ENCODE measurements at regions not wholly inside any gene's neighbourhood (a gene's known extent, or its start where the extent isn't known, plus 50 kb on each side); places are given as distances from the start of the nearest gene placed in this dataset.
"Not testable (repeated sequence)": the region's sequence is repeated elsewhere in the genome, so short reads cannot be mapped to it uniquely, and the experiment has no call there.

DNA sequence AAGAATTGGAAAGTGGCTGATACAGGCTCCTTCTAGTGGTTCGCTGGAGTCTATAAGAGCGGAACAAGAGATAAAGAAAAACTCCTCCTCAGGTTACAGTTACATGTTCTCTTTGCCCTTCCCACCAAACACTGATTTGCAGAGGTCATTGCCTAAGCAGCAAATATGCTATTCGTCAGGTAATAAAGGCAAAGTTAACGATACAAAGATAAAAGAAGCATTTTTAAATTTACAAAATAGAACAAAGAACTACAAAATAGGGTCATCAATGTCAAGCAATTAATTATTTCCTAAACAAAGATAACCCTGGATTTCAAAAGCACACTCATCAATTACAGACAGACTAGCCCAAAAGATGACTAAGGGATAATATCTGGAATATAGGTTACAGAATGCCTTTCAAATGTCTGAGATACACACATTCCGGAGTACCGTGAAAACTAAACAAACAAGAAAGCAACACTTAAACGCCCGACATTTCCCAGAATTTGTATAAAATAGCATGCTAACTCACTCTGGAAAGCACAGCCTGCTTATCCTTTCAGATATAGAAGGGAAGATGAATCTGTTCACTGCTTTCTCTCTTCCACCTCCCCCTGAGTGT lies 186.4 kb downstream of the MREG start:
- peaks cover 0 to 2% of the 10 kb centered on the region in 2 donors for H3K9me3 ChIP-seq
- H3K27me3 ChIP-seq: no peaks in the 10 kb centered on the region
- peak overlapping the region in 1 of 2 donors; percentile 56 for H3K27ac ChIP-seq
- H3K36me3 ChIP-seq: no peaks in the 10 kb centered on the region
- peaks cover 8 to 19% of the 10 kb centered on the region in 2 donors for H3K4me1 ChIP-seq
- TF ChIP-seq, protein P1, sequence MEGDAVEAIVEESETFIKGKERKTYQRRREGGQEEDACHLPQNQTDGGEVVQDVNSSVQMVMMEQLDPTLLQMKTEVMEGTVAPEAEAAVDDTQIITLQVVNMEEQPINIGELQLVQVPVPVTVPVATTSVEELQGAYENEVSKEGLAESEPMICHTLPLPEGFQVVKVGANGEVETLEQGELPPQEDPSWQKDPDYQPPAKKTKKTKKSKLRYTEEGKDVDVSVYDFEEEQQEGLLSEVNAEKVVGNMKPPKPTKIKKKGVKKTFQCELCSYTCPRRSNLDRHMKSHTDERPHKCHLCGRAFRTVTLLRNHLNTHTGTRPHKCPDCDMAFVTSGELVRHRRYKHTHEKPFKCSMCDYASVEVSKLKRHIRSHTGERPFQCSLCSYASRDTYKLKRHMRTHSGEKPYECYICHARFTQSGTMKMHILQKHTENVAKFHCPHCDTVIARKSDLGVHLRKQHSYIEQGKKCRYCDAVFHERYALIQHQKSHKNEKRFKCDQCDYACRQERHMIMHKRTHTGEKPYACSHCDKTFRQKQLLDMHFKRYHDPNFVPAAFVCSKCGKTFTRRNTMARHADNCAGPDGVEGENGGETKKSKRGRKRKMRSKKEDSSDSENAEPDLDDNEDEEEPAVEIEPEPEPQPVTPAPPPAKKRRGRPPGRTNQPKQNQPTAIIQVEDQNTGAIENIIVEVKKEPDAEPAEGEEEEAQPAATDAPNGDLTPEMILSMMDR (IDR thresholded peaks at IDR 0.05): no peak
- intact Hi-C loops (cut with DNase I): loop anchor here (2.0 to 5.0 kb wide), 2 partner anchors 225 to 372 kb away; no protein-coding TSS in a partner anchor
- DNase-seq (ENCODE audit: low spot score in 2 of 2): no peak
- H3K4me3 ChIP-seq: no peak overlapping the region

DNA sequence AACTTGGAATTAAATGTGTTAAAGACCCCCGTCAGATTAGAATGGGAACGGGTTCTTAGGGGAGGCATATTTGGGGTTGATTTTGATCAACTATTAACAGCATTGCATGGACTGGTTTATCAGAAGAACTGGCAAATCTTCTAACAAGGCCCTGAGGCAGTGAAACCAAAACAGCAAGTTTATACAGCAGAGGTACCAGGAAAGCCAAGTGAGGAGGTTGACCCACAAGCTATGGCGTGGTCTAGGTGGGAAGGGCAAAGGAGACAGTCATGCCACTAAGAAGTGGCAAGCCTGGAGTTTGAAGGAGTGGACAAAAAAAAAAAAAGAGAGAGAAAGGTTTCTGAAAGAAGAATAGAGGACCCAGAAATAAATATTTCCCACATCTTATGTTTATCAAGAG lies 187.0 kb downstream of the MREG start:
- Histone ChIP-seq H3K4me1 (peaks cover 8 to 14% of the 10 kb centered on the region in 2 donors), H3K27ac (peak overlapping the region; percentile 47 to 56), H3K27me3 (no peaks in the 10 kb centered on the region), H3K4me3 (no peak overlapping the region), H3K9me3 (peaks cover 0 to 2% of the 10 kb centered on the region in 2 donors), H3K36me3 (no peaks in the 10 kb centered on the region)
- intact Hi-C loops (cut with DNase I): loop anchor here (2.0 to 5.0 kb wide), 2 partner anchors 224 to 372 kb away; no protein-coding TSS in a partner anchor
- TF ChIP-seq, protein P1 (IDR thresholded peaks at IDR 0.05): no peak
- DNase-seq (ENCODE audit: low spot score in 2 of 2): no peak

DNA sequence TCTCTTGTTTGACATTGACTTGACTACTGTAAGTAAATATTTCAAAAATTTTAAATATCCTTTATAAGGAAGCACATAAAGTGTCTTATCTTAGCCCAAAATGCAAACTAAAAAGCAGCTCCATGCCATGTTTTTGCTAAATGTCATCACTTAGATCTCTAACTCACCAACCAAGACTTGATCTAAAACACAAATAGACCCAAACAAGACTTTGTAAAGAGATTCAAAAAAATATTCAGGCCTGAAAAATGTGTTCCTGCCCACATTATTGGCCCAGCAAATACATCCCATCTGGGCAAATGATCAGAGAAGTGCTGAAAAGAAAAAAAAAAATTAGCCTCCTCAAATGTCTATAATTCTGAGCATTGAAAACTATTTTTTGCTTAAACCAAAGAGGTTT lies 187.6 kb downstream of the MREG start:
- intact Hi-C loops (cut with DNase I): loop anchor here (2.0 to 5.0 kb wide), 2 partner anchors 223 to 371 kb away; no protein-coding TSS in a partner anchor
- no peak for DNase-seq (ENCODE audit: low spot score in 2 of 2)

DNA sequence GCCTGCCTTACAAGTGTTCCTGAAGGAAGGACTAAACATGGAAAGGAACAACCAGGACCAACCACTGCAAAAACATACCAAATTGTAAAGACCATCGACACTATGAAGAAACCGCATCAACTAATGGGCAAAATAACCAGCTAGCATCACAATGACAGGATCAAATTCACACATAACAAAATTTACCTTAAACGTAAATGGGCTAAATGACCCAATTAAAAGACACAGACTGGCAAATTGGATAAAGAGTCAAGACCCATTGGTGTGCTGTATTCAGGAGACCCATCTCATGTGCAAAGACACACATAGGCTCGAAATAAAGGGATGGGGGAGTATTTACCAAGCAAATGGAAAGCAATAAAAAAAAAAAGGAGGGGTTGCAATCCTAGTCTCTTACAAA lies 192.1 kb downstream of the MREG start:
- intact Hi-C loops (cut with DNase I); DNase-seq (ENCODE audit: low spot score in 2 of 2); H3K4me1 ChIP-seq; H3K27me3 ChIP-seq; H3K27ac ChIP-seq; H3K4me3 ChIP-seq; H3K36me3 ChIP-seq; H3K9me3 ChIP-seq: not testable (repeated sequence)

More for the DNA sequence above, 187.6 kb downstream of the MREG start:
- TF ChIP-seq, protein P1 (IDR thresholded peaks at IDR 0.05): no peak
- Histone ChIP-seq H3K27ac (no peak overlapping the region), H3K36me3 (no peaks in the 10 kb centered on the region), H3K27me3 (no peaks in the 10 kb centered on the region), H3K4me1 (peaks cover 7 to 13% of the 10 kb centered on the region in 2 donors), H3K4me3 (no peak overlapping the region), H3K9me3 (peaks cover 0 to 2% of the 10 kb centered on the region in 2 donors)

DNA sequence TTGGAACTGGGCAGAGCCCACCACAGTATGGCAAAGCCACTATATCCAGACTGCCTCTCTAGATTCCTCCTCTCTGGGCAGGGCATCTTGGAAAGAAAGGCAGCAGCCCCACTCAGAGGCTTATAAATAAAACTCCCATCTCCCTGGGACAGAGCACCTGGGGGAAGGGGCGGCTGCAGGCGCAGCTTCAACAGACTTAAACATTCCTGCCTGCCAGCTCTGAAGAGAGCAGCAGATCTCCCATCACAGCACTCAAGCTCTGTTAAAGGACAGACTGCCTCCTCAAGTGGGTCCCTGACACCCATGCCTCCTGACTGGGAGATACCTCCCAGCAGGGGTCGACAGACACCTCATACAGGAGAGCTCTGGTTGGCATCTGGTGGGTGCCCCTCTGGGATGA lies 193.6 kb downstream of the MREG start:
- H3K27ac ChIP-seq; H3K9me3 ChIP-seq; intact Hi-C loops (cut with DNase I); H3K36me3 ChIP-seq; H3K4me3 ChIP-seq; DNase-seq (ENCODE audit: low spot score in 2 of 2); H3K27me3 ChIP-seq; H3K4me1 ChIP-seq: not testable (repeated sequence)

DNA sequence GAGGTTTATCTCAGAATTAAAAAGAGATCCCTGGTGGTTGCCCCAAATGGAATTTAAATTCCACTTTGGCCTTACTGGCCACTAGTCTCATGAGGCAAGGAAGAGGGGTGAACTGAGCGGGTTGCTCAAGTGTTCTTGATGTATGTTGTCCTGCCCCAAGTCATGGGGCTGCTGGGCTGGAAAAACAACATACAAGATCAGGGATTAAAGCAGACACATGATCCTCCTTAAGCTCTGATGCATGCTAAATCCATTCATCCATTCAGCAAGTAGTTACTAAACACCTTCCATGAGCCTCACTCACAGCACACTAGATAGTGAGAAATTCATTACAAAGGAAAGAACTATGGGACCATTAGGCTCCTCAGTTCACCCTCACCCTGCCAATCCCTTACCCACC lies 196.3 kb downstream of the MREG start:
- H3K4me1 ChIP-seq: no peaks in the 10 kb centered on the region
- H3K4me3 ChIP-seq: no peak overlapping the region
- DNase-seq (ENCODE audit: low spot score in 2 of 2): no peak
- H3K27me3 ChIP-seq: no peaks in the 10 kb centered on the region
- no peaks in the 10 kb centered on the region for H3K9me3 ChIP-seq
- TF ChIP-seq, protein P1 (IDR thresholded peaks at IDR 0.05): no peak
- H3K27ac ChIP-seq: no peak overlapping the region
- intact Hi-C loops (cut with DNase I): no loop called here
- no peaks in the 10 kb centered on the region for H3K36me3 ChIP-seq

Measured in ascending aorta (tissue), 2 donors.